ENCODE measurements at regions not wholly inside any gene's neighbourhood (a gene's known extent, or its start where the extent isn't known, plus 50 kb on each side); places are given as distances from the start of the nearest gene placed in this dataset.

GRCh38 chr13:109605846-109606245 is 180.5 kb downstream of the IRS2 start:
- peaks cover 0 to 3% of the 10 kb centered on the region in 2 donors for H3K36me3 Mint-ChIP-seq
- H3K36me3 ChIP-seq (replicated peaks in 1 of 2; ENCODE audit: control insufficient read depth in 1 of 2, insufficient read depth in 2 of 2, low read length in 2 of 2) = no peaks in the 10 kb centered on the region
- no peak for DNase-seq
- H3K27ac Mint-ChIP-seq = no peak overlapping the region
- no peaks in the 10 kb centered on the region for H3K9me3 ChIP-seq (replicated peaks in 1 of 2; ENCODE audit: control insufficient read depth in 1 of 2, insufficient read depth in 1 of 2, low read length in 2 of 2)
- H3K4me1 Mint-ChIP-seq = peaks cover 4% of the 10 kb centered on the region
- intact Hi-C loops (cut with micrococcal nuclease) = no loop called here
- no peaks in the 10 kb centered on the region for H3K27me3 ChIP-seq (ENCODE audit: control insufficient read depth in 2 of 2, insufficient read depth in 2 of 2, low read length in 2 of 2)
- H3K9ac ChIP-seq (ENCODE audit: insufficient read depth, low read length, poor library complexity, severe bottlenecking) = no peak overlapping the region
- H3K9me3 Mint-ChIP-seq = peaks cover 0 to 5% (median 3%) of the 10 kb centered on the region in 7 donors
- no peak overlapping the region for H3K4me2 ChIP-seq (replicated peaks; ENCODE audit: extremely low read depth, low read length, poor library complexity, severe bottlenecking)
- no peak overlapping the region for H3K4me3 Mint-ChIP-seq
- peaks cover 0 to 6% (median 5%) of the 10 kb centered on the region in 3 donors for H3K27me3 Mint-ChIP-seq (ENCODE audit: low read depth in 3 of 3)
- peaks cover 0 to 6% of the 10 kb centered on the region in 2 donors for H3K4me1 ChIP-seq (ENCODE audit: control insufficient read depth in 1 of 2, insufficient read depth in 2 of 2, low read length in 2 of 2)
- TF ChIP-seq, protein P1, sequence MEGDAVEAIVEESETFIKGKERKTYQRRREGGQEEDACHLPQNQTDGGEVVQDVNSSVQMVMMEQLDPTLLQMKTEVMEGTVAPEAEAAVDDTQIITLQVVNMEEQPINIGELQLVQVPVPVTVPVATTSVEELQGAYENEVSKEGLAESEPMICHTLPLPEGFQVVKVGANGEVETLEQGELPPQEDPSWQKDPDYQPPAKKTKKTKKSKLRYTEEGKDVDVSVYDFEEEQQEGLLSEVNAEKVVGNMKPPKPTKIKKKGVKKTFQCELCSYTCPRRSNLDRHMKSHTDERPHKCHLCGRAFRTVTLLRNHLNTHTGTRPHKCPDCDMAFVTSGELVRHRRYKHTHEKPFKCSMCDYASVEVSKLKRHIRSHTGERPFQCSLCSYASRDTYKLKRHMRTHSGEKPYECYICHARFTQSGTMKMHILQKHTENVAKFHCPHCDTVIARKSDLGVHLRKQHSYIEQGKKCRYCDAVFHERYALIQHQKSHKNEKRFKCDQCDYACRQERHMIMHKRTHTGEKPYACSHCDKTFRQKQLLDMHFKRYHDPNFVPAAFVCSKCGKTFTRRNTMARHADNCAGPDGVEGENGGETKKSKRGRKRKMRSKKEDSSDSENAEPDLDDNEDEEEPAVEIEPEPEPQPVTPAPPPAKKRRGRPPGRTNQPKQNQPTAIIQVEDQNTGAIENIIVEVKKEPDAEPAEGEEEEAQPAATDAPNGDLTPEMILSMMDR (IDR thresholded peaks at IDR 0.05) = no peak
- no peak overlapping the region for H3K4me3 ChIP-seq (replicated peaks in 1 of 3; ENCODE audit: low read depth in 2 of 3, low read length in 3 of 3)
- H3K27ac ChIP-seq (ENCODE audit: low read depth in 1 of 2, low read length in 2 of 2) = no peak overlapping the region
- no peaks in the 10 kb centered on the region for H3K79me2 ChIP-seq (ENCODE audit: insufficient read depth, low read length)
- H2AFZ ChIP-seq (ENCODE audit: insufficient read depth, low read depth, low read length, poor library complexity, severe bottlenecking) = no peak overlapping the region
- no peaks in the 10 kb centered on the region for H4K20me1 ChIP-seq (ENCODE audit: insufficient read depth, low read length)

DNA sequence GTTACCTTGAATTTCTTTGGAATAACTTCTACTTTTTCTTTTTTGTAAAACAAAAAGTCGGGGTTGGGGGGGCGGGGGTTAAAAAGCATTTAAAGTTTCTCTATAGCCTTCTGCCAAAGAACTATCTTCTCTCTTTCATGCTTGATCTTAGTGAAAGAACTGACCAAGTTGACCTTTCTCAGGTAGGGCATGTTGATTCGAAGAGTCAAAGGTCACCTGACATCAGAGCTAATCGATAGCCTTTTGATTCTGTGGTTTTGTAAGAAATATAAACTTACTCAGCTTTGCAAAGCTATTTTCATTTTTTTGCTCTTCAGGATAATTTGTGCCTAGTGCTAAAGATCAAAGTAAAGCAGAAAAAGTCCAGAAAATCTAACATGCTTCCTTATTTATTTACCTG is 181.5 kb downstream of the IRS2 start:
- TF ChIP-seq, protein P1 (IDR thresholded peaks at IDR 0.05) = no peak
- no peak overlapping the region for H2AFZ ChIP-seq (ENCODE audit: insufficient read depth, low read depth, low read length, poor library complexity, severe bottlenecking)
- no peak overlapping the region for H3K4me3 Mint-ChIP-seq
- H3K27me3 Mint-ChIP-seq (ENCODE audit: low read depth in 3 of 3) = peaks cover 3 to 9% (median 5%) of the 10 kb centered on the region in 3 donors
- no peaks in the 10 kb centered on the region for H3K36me3 ChIP-seq (replicated peaks in 1 of 2; ENCODE audit: control insufficient read depth in 1 of 2, insufficient read depth in 2 of 2, low read length in 2 of 2)
- no peak overlapping the region for H3K4me3 ChIP-seq (replicated peaks in 1 of 3; ENCODE audit: low read depth in 2 of 3, low read length in 3 of 3)
- no peak for DNase-seq
- no peaks in the 10 kb centered on the region for H3K79me2 ChIP-seq (ENCODE audit: insufficient read depth, low read length)
- H3K27me3 ChIP-seq (ENCODE audit: control insufficient read depth in 2 of 2, insufficient read depth in 2 of 2, low read length in 2 of 2) = no peaks in the 10 kb centered on the region
- intact Hi-C loops (cut with micrococcal nuclease) = no loop called here
- peaks cover 0 to 3% of the 10 kb centered on the region in 2 donors for H3K36me3 Mint-ChIP-seq
- no peaks in the 10 kb centered on the region for H4K20me1 ChIP-seq (ENCODE audit: insufficient read depth, low read length)
- WGBS (ENCODE audit: insufficient coverage) = no CpG with 5 or more reads among the region's 4 CpGs
- H3K4me2 ChIP-seq (replicated peaks; ENCODE audit: extremely low read depth, low read length, poor library complexity, severe bottlenecking) = no peak overlapping the region
- H3K27ac ChIP-seq (ENCODE audit: low read depth in 1 of 2, low read length in 2 of 2) = no peak overlapping the region
- no peak overlapping the region for H3K9ac ChIP-seq (ENCODE audit: insufficient read depth, low read length, poor library complexity, severe bottlenecking)
- no peaks in the 10 kb centered on the region for H3K4me1 ChIP-seq (ENCODE audit: control insufficient read depth in 1 of 2, insufficient read depth in 2 of 2, low read length in 2 of 2)
- H3K9me3 Mint-ChIP-seq = peaks cover 0 to 5% (median 3%) of the 10 kb centered on the region in 7 donors
- peaks cover under 1% of the 10 kb centered on the region for H3K4me1 Mint-ChIP-seq
- no peak overlapping the region for H3K27ac Mint-ChIP-seq
- no peaks in the 10 kb centered on the region for H3K9me3 ChIP-seq (replicated peaks in 1 of 2; ENCODE audit: control insufficient read depth in 1 of 2, insufficient read depth in 1 of 2, low read length in 2 of 2)

Measured in CD14-positive monocyte (primary cell).